ENCODE measurements at regions not wholly inside any gene's neighbourhood (a gene's known extent, or its start where the extent isn't known, plus 50 kb on each side); places are given as distances from the start of the nearest gene placed in this dataset.
"Not testable (repeated sequence)": the region's sequence is repeated elsewhere in the genome, so short reads cannot be mapped to it uniquely, and the experiment has no call there.

GRCh38 chr4:134483514-134483913 lies 281.9 kb upstream of the PABPC4L start:
- not testable (repeated sequence) for TF ChIP-seq CTCF, POLR2A (IDR thresholded peaks at IDR 0.05)

Data from upper lobe of left lung (tissue), 4 donors.